GM12872 (cell line): ENCODE measurements at regions not wholly inside any gene's neighbourhood (a gene's known extent, or its start where the extent isn't known, plus 50 kb on each side); places are given as distances from the start of the nearest gene placed in this dataset.

Experiments used
- CTCF ChIP-seq: IDR thresholded peaks from 3 replicates; pipeline ENCODE4 v1.5.1; 2011; ENCODE audit warnings: low read depth, mild to moderate bottlenecking, low read length, moderate library complexity; ENCODE audit not compliant: insufficient read depth

GRCh38 chrX:3962511-3963311 is 249.3 kb upstream of the PRKX start:
- peak; percentile 51 for TF ChIP-seq CTCF

- no peak for TF ChIP-seq CTCF
Observed at GRCh38 chrX:3960952-3961351, 247.5 kb upstream of the PRKX start.

GRCh38 chrX:3951859-3952258 is 238.4 kb upstream of the PRKX start:
- TF ChIP-seq CTCF: no peak

GRCh38 chrX:3950373-3950772 is 236.9 kb upstream of the PRKX start:
- TF ChIP-seq CTCF: no peak

- TF ChIP-seq CTCF: no peak
Observed at GRCh38 chrX:3943965-3944364, 230.5 kb upstream of the PRKX start.

GRCh38 chrX:3940000-3940610 is 226.7 kb upstream of the PRKX start:
- TF ChIP-seq CTCF: peak; percentile 33; the same call in 1 of the 3 replicates

- TF ChIP-seq CTCF: no peak
Observed at GRCh38 chrX:3938587-3938986, 225.1 kb upstream of the PRKX start.
